ENCODE measurements at regions not wholly inside any gene's neighbourhood (a gene's known extent, or its start where the extent isn't known, plus 50 kb on each side); places are given as distances from the start of the nearest gene placed in this dataset.

DNA sequence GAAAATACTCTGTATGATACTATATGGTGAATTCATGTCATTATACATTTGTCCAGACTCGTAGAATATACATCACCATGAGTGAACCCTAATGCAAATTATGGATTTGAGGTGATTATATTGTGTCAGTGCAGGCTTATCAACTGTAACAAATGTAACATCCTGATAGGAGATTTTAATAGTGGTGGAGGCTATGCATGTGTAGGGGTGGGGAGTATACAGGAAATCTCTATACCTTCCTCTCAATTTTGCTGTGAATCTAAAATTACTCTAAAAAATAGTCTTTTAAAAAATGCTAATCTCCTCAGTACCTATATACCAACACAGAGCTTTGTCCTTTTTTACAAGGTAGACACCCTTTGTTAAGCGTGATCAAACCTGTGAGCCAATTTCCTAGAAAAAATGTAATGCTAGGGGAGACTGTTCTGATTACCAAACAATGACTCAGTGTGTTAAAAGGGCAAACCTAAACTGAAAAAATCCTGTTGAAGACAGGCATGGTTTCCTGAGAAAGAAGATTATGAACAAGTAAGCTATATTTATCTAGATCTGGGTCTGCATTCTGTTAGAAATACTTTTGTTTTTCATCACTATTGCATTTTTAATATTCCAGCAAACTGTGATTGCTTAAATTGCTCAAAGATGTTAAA, 170.9 kb downstream of the DUSP6 start:
- Histone ChIP-seq H3K4me1 (ENCODE audit: control insufficient read depth in 2 of 3, insufficient read depth in 2 of 3, low read depth in 1 of 3, low read length in 3 of 3) (no peaks in the 10 kb centered on the region), H3K36me3 (ENCODE audit: control insufficient read depth in 2 of 3, insufficient read depth in 3 of 3, low read length in 3 of 3) (no peaks in the 10 kb centered on the region), H3K27ac (ENCODE audit: low read depth in 2 of 2, low read length in 2 of 2) (no peak overlapping the region), H3K9me3 (ENCODE audit: control insufficient read depth in 2 of 3, insufficient read depth in 1 of 3, low read length in 3 of 3) (no peaks in the 10 kb centered on the region), H3K4me3 (ENCODE audit: low read length in 3 of 3) (no peak overlapping the region), H3K27me3 (ENCODE audit: control insufficient read depth, insufficient read depth, low read length) (no peaks in the 10 kb centered on the region), H3K9ac (ENCODE audit: low read length in 3 of 3) (no peak overlapping the region)
- FAIRE-seq (no peak), DNase-seq (no peak)
- intact Hi-C loops (cut with DNase I) = no loop called here
- TF ChIP-seq, protein P1, sequence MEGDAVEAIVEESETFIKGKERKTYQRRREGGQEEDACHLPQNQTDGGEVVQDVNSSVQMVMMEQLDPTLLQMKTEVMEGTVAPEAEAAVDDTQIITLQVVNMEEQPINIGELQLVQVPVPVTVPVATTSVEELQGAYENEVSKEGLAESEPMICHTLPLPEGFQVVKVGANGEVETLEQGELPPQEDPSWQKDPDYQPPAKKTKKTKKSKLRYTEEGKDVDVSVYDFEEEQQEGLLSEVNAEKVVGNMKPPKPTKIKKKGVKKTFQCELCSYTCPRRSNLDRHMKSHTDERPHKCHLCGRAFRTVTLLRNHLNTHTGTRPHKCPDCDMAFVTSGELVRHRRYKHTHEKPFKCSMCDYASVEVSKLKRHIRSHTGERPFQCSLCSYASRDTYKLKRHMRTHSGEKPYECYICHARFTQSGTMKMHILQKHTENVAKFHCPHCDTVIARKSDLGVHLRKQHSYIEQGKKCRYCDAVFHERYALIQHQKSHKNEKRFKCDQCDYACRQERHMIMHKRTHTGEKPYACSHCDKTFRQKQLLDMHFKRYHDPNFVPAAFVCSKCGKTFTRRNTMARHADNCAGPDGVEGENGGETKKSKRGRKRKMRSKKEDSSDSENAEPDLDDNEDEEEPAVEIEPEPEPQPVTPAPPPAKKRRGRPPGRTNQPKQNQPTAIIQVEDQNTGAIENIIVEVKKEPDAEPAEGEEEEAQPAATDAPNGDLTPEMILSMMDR (IDR thresholded peaks at IDR 0.05; ENCODE audit: borderline replicate concordance, extremely low read depth, insufficient read depth) = no peak

DNA sequence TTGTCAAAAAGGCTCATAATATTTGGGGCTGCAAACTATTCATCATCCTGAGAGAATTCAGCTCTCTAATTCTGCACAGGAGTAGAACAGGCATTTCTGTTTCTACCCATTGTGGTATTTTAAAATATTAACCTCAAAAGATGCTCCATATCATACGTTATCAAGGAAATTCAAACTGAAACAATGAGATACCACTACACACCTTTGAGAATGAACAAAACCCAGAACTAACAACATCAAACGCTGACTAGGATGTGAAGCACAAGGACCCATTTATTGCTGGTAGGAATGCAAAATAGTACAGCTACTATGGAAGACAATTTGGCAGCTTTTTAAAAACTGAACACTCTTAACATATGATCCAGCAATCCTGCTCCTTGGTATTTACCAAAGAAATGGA, 171.8 kb downstream of the DUSP6 start:
- H3K36me3 ChIP-seq (ENCODE audit: control insufficient read depth in 2 of 3, insufficient read depth in 3 of 3, low read length in 3 of 3) = no peaks in the 10 kb centered on the region
- no peak overlapping the region for H3K4me3 ChIP-seq (ENCODE audit: low read length in 3 of 3)
- FAIRE-seq (no peak), DNase-seq (no peak)
- no peaks in the 10 kb centered on the region for H3K4me1 ChIP-seq (ENCODE audit: control insufficient read depth in 2 of 3, insufficient read depth in 2 of 3, low read depth in 1 of 3, low read length in 3 of 3)
- no peaks in the 10 kb centered on the region for H3K9me3 ChIP-seq (ENCODE audit: control insufficient read depth in 2 of 3, insufficient read depth in 1 of 3, low read length in 3 of 3)
- H3K27ac ChIP-seq (ENCODE audit: low read depth in 2 of 2, low read length in 2 of 2) = no peak overlapping the region
- intact Hi-C loops (cut with DNase I) = no loop called here
- H3K27me3 ChIP-seq (ENCODE audit: control insufficient read depth, insufficient read depth, low read length) = no peaks in the 10 kb centered on the region
- H3K9ac ChIP-seq (ENCODE audit: low read length in 3 of 3) = no peak overlapping the region
- TF ChIP-seq, protein P1 (IDR thresholded peaks at IDR 0.05; ENCODE audit: borderline replicate concordance, extremely low read depth, insufficient read depth) = no peak

DNA sequence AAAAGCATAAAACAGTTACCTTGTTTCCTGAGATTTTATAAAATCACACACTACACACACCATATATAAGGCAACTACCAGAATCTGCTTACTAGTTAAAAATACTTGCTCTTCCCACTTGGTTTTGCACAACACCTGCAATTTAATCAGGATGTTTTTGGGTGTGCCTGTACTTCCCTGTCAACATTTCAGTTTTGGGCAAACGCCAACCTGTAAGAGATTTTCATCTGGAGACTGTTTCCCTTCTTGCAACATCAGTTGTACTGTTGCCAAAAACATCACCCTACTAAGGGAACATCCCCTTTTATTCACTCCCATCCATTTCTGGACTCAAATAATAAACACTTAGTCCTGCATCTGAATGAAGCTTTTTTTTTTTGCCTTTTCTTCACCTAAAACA, 172.3 kb downstream of the DUSP6 start:
- no peaks in the 10 kb centered on the region for H3K9me3 ChIP-seq (ENCODE audit: control insufficient read depth in 2 of 3, insufficient read depth in 1 of 3, low read length in 3 of 3)
- intact Hi-C loops (cut with DNase I) = no loop called here
- TF ChIP-seq, protein P1 (IDR thresholded peaks at IDR 0.05; ENCODE audit: borderline replicate concordance, extremely low read depth, insufficient read depth) = no peak
- no peaks in the 10 kb centered on the region for H3K27me3 ChIP-seq (ENCODE audit: control insufficient read depth, insufficient read depth, low read length)
- H3K4me1 ChIP-seq (ENCODE audit: control insufficient read depth in 2 of 3, insufficient read depth in 2 of 3, low read depth in 1 of 3, low read length in 3 of 3) = no peaks in the 10 kb centered on the region
- H3K4me3 ChIP-seq (ENCODE audit: low read length in 3 of 3) = no peak overlapping the region
- no peak overlapping the region for H3K27ac ChIP-seq (ENCODE audit: low read depth in 2 of 2, low read length in 2 of 2)
- DNase-seq (peak in 1 of 5 donors; percentile 62), FAIRE-seq (no peak)
- no peak overlapping the region for H3K9ac ChIP-seq (ENCODE audit: low read length in 3 of 3)
- no peaks in the 10 kb centered on the region for H3K36me3 ChIP-seq (ENCODE audit: control insufficient read depth in 2 of 3, insufficient read depth in 3 of 3, low read length in 3 of 3)

DNA sequence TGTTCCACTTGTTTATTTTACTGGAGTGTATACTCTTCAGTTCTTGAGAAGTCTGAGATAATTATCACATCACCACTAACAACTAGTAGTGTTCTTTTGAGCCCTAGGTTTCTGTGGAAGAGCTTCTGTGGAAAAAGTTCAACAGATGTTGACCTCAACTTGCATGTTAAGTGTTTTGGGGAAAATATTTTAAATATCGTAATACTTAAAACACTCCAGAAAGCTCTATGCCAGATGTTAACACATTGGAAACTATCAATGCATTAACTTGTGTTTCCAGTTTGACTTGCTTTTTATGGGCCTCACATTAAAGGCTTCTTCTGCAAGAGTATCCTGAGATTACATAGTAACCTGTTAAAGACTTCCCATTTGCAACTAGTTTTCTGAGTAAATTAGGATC, 173.1 kb downstream of the DUSP6 start:
- intact Hi-C loops (cut with DNase I) = no loop called here
- H3K4me1 ChIP-seq (ENCODE audit: control insufficient read depth in 2 of 3, insufficient read depth in 2 of 3, low read depth in 1 of 3, low read length in 3 of 3) = no peaks in the 10 kb centered on the region
- H3K27me3 ChIP-seq (ENCODE audit: control insufficient read depth, insufficient read depth, low read length) = no peaks in the 10 kb centered on the region
- no peak for FAIRE-seq
- H3K4me3 ChIP-seq (ENCODE audit: low read length in 3 of 3) = no peak overlapping the region
- DNase-seq = peak in 1 of 5 donors; percentile 17
- no peak overlapping the region for H3K9ac ChIP-seq (ENCODE audit: low read length in 3 of 3)
- H3K36me3 ChIP-seq (ENCODE audit: control insufficient read depth in 2 of 3, insufficient read depth in 3 of 3, low read length in 3 of 3) = no peaks in the 10 kb centered on the region
- no peaks in the 10 kb centered on the region for H3K9me3 ChIP-seq (ENCODE audit: control insufficient read depth in 2 of 3, insufficient read depth in 1 of 3, low read length in 3 of 3)
- TF ChIP-seq, protein P1 (IDR thresholded peaks at IDR 0.05; ENCODE audit: borderline replicate concordance, extremely low read depth, insufficient read depth) = no peak
- no peak overlapping the region for H3K27ac ChIP-seq (ENCODE audit: low read depth in 2 of 2, low read length in 2 of 2)

Measured in kidney (tissue), 13 donors.